ENCODE measurements at regions not wholly inside any gene's neighbourhood (a gene's known extent, or its start where the extent isn't known, plus 50 kb on each side); places are given as distances from the start of the nearest gene placed in this dataset.
A peak's percentile ranks its signal among the peaks of the same experiment; 100 is the strongest.

DNA sequence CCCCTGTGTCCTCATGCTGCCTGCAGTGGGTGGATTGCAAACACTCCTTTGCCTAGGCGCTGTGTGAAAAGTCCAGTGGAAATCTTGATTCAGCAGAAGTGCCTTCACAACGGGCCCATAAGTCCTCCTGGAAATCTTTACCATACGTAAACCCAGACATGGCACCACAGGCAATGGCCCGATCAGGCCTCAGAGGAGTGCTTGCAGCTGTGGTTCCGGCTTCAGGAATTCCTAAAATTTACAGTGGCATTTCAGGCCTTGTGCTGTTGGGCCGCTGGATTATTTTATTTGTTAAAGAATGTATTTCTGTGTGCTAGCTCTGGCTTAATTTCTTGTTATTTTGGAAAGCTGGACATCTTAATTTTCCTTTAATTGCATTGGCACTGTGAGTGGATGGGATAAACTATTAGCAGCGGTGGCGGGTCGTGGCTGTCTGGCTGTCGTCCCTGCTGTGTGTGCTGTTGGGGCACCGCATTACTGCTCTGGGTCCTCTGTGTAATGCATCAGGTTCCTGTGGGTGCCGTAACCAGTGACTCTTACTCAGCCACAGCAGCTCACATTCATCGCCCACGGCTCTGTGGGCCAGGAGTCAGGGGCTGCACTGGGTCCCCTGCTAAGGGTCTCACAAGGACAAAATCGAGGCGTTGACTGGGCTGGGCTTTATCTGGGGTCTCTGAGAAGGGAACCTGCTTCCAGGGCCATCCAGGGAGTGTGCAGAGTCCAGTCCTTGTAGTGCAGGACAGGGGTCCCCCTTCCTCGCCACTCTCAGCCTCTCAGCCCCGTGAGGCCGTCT lies 73.1 kb downstream of the RTP5 start:
- DNase-seq (ENCODE audit: low spot score), result no peak

DNA sequence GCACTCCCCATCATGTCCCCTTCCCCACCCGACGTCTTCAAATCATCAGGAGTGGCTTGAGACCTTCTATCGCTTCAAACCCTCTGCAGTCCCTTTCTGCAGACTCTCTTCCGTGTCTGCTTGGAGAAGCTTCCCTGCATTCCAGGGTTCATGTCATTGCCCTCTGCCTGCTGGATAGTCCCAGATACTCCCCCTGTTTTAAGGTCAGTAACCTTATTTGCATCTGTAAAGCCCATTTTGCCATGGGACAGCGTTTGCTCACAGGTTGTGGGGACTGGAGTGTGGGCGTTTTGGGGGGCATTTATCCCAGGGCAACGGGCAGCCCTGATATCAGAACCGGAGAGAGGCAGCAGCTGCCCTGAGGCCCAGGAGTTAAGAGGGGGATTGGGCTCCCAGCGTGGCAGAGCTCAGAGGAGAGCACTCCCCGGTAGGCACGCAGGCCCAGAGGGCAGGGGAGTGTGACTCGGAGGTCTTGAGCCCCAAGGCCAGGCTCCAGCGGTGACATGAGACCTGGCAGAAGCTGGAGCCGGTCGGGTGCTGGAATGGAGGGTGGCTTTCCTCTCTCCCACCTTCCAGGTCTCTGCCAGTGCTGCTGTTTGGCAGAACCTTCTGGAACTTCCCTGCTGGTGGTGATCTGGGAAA lies 73.8 kb downstream of the RTP5 start:
- DNase-seq (ENCODE audit: low spot score), result no peak

DNA sequence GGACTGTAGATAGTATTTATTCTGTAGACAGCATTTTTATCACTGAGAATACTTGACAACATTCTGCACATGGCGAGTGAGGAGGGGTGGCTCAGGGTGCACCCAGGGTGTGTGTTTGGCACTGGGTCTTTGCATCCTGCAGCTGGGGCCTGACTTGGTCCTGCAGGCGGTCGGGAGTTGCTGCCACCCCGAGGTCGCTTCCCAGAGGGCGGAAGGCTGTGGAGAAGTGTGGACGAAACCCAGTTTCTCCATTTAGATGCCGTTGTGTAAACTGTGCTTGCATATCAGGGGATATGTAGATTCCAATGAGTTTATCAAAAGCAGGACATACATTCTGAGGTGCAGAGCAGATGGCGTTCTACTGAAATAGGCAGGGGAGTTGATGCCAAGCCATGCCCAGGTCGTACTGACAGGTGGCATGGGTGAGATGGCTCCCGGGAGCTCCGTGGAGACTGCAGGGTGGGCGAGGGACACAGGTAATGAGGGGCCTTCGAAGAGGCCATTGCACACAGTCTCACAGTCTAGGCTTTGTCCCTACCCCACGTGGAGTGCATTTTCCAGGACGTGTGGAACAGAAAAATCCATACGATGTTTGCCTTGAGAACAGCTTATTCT lies 74.5 kb downstream of the RTP5 start:
- DNase-seq (ENCODE audit: low spot score), result no peak

DNA sequence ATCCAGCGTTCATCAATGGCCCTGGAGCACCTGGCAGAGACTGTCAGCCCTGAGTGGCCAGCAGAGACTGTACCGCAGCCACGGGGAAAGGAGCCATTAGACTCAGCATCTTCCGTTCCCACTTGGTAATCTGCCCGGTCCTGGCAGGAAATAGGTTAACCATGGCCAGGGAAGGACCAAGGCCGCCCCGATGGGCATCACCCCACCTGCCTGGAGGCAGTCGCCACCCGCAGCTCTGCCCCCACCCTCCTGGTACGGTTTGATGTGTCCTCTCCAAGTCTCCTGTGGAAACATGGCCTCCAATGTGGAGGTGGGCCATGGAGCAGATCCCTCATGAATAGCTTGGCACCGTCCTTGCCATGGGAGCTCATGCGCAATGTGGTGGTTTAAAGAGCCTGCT lies 75.3 kb downstream of the RTP5 start:
- DNase-seq (ENCODE audit: low spot score), result no peak

DNA sequence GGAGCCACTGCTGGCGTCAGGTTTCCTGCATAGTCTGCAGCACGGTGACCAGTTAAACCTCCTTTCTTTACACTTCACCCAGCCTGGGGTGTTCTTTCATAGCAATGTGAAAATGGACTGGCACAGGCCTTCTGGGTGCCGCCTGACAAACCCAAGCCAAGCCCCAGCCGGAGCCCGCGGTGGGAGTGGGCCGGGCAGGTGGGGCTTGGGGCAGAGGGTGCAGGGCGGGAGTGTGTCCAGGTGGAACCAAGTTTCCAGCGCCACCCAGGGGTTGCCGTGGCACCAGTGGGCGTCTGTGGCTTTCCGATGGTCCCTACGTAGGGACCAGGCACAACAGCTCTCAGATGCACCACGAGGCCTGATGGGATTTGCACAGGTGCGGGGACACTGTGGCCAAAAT lies 75.8 kb downstream of the RTP5 start:
- no peak for DNase-seq (ENCODE audit: low spot score)

DNA sequence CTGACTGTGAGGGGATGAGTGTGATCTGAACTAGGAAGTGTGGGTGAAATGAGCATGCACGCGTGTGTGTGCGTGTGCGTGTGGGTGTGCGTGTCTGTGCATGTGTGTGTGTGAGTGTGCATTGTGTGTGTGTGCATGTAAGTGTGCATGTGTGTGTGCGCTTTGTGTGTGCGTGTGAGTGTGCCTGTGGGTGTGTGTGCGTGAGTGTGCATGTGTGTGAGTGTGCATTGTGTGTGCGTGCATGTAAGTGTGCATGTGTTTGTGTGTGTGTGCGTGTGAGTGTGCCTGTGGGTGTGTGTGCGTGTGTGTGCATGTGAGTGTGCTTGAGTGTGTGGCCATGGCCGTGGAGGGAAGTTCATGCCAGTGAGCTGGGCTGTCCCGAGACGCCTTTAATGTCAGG lies 76.3 kb downstream of the RTP5 start:
- DNase-seq (ENCODE audit: low spot score), result no peak

DNA sequence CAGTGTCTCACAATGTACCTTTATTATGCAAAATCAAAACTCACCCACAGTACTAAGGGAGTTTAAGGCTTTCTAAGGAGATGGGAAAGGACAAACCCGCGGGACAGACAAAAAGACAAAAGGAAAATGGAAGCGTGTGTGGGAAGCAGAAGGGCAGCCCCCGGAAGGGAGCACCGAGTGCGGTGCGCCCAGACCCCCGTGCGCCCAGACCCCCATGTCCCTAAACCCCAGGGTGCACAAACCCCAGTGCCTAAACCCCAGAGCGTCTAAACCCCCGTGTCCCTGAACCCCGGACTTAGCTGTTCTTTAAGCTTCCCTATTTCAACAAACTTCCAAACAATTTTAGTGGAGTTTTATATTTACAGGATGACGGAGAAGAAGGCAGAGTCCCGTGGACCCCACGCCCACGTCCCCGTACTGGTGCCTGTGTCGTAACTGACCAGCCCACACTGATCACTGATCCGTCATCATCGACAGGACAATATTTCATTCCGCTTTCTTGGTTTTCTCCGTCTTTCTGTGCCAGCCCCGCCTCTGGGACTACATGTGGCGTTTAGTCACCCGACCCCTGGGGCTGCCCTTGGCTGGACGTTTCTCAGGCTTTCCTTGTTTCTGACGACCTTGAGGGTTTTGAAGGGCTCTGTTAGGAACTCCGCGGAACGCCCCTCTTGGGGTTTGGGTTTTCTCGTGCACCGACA lies 76.9 kb downstream of the RTP5 start:
- no peak for DNase-seq (ENCODE audit: low spot score)

DNA sequence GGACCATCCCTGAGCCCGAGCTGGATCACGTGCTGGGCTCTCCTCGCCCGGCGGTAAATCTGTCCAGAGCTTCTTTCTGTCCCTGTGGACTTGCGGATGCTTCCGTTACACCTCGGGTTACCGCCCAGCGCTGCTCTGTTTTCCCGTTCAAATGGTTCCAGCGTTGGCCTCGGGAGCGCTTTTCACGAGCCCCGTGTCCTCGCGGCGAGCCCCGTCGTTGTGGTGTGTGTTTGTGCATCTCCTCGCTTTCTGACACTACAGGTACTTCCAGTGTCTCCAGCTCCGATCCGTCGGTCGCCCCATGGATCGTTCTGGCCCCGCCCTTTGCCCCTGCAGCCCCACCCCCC lies 77.4 kb downstream of the RTP5 start:
- no peak for DNase-seq (ENCODE audit: low spot score)

DNA sequence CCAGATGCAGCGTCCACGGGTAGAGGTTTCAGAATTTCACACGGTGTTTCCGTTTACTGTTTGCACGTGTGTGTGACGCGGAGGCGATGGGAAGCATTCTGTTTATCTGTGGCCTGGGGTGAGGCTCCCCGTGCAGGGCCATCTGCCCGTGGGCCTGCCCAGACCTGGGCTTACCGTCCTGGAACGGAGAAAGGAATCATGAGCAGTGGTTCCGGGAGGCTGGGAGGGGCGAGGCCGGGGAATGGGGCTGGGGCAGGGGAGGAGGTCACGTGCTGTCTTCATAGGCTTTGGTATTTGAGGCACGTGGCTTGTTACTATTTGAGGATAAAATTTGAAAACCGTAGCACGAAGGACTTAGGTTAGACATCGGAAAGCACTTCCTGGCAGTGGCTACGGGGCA lies 77.9 kb downstream of the RTP5 start:
- no peak for DNase-seq (ENCODE audit: low spot score)

DNA sequence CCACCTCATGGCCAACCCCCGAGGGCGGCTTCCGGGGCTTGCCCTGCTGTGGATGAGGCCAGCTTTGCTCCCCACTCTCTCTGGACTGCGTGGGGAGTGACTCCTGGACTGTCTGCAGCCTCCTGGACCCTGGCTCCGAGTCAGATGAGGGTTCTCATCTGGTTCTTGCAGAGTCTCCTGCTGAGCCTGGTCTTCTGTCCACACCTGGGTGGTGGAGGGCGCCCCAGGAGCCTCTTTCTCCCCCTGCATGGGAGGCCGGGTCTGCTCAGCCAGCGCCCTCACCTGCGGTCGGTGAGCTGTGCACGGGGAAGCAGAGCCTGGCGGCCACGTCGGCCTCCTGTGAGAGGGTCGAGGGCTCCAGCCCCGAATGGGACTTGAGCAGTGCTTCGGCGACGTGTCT lies 78.3 kb downstream of the RTP5 start:
- DNase-seq (ENCODE audit: low spot score), result no peak

DNA sequence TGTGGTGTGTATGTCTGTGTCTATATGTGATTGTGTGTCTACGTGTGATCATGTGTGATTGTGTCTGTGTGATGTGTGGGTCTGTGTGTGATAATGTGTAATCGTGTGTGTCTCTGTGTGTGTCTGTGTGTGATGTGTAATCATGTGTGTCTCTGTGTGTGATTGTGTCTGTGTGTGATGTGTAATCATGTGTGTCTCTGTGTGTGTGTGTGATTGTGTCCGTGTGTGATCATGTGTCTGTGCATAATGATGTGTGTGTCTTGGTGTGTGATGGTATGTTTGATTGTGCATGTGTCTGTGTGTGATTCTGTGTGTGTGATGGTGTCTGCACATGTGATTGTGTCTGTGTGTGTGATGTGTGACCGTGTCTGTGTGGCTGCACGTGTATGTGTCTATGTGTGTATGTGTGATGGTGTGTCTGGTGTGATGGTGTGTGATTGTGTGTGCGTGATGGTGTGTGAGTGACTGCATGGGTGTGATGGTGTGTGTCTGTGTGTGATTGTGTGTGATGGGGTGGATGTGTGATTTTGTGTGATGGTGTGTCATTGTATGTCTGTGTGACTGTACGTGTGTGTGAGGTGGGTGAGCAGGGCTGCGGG lies 78.9 kb downstream of the RTP5 start:
- DNase-seq (ENCODE audit: low spot score), result no peak

DNA sequence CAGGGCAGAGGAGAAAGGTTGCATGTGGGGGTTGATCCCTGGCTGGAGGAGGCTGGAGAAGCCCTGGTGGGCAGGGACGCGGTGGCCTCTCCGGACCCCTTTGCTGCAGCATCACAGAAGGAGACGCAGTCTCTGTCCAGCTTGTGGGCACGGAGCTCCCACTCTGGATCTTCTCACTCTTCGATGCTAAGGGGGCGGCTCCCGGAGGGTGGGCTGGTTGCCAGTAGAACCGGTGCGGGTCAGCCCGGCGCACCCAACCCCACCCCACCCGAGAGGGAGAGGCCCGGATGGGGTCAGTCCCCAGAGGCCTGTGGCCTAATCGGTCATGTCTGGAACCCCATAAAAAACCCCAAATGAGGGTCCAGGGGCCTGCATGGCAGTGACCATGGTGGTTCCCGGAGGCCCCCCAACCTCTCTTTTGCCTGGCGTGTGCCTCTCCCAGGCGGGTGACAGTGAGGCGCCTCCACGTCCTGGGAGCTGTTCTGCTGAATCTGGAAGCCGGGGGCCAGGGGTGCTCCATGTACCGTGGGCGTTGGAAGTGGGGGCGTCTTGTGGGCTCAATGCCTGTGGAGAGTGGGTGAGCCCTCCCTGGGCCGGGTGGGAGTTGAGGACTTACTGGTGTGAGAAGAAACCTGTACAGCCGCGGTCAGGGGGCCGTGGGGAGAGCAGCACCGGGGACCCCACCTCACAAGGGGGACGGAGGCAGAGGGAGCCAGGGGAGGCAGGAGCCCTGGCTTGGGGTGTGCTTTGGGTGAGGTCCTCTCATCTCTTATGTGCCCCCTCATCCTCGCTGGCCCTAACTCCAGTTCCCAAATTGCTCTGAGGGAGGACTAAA lies 79.6 kb downstream of the RTP5 start:
- DNase-seq (ENCODE audit: low spot score), result no peak

DNA sequence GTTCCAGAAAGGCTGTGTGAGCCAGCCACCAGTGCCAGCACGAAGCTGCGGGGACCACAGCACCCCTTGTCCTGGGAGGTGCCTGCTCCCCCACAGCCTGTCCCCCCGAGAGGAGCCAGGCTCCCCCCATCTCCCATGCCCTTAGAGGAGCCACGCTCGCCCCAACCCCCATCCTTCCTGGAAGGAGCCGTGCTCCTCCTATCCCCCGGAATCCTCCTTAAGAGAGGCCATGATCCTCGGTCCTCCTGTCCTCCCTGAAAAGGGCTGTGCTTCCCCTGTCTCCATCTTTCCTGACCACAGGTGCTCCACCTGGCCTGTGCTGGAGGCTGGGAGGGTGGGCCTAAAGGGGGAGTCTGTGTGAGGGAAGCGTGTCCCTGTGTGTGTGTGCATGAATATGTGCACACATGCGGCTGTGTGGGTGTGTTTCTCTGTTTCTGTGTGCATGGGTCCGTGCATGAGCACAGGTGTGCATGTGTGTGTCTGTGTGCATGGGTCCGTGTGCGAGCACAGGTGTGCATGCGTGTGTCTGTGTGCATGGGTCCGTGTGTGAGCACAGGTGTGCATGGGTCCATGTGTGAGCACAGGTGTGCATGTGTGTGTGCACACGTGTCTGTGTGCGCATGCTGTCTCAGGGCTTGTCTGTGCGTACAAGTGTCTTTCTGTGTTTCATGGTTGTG lies 80.3 kb downstream of the RTP5 start:
- DNase-seq (ENCODE audit: low spot score), result no peak

DNA sequence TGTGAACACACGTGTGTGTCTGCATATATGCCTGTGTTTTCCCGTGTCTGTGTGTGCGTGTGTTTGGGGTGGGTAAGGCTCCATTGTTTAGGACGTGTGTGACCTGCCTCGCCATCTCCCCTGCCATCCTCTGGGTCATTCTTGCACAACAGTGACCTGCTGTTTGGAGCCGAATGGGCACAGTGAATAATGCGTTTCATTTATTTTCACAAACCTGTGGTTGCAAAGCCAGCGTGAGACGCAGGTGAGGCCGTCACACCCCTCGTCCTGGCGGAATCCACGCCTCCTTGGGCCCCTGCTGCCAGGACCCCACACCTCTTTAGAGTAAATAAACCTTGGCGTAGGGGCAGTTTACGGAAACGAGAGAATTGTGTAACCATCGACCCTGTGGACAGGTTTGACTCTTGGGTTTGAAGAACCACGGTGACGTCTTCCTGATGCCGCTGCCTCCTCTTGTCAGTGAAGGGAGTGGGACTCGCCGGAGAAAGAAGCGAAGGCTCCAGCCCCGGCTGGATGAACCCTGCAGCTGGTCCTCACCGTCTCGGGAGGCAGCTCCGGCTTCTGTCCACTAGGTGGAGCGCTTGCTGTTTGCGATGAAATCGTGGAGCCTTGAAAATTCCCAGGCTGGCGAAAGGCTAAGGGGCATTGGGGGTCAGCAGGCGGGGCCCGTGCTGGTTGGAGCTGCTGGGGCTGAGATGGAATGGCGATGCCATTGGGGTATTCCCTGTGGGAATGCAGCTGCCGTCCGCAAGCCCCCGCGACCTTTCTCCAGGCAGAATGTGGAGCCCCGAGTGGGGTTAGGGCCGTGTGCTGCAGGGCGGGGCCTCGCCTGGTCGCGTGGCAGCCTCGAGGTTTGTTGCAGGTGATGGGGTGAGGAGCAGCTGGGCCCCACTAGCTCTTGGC lies 81.1 kb downstream of the RTP5 start:
- peak; percentile 72 for DNase-seq (ENCODE audit: low spot score)

DNA sequence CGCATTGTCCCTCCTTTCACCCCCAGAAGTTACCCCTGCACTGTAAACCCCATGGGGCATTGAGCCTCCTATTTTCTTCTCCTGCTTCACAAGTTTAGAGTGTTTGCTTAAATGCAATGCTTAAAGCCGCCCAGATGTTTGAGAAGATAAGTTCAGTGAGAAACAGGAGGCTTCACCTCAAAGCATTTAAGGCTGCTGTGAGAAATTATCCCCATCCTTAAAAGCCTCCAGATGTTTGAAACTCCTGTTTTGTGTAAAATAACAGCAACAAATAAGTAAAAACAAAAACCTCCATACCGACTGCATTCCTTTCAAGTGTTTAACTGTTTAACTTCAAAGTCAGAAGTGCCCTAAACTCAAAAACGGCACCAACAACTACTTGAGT lies 81.8 kb downstream of the RTP5 start:
- DNase-seq (ENCODE audit: low spot score), result no peak

DNA sequence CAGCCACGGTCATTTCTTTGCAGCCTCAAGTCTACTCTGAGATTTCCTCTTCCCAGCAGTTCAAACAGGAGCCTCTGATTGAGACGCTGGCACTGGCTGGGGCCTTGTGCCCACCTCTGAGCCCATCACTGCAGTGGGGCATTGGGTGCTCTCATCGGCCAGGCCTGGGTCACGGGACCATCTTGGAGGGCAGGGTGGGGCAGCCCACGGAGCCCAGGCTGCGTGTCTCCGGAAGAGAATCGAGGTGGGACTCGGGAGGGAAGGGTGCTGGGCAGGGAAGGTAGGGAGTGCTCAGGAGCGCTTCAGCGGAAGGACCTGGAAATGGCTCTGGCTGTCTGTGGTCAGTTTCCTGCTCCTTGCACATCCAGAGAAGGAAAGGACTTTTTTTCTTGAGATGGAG lies 82.4 kb downstream of the RTP5 start:
- no peak for DNase-seq (ENCODE audit: low spot score)

DNA sequence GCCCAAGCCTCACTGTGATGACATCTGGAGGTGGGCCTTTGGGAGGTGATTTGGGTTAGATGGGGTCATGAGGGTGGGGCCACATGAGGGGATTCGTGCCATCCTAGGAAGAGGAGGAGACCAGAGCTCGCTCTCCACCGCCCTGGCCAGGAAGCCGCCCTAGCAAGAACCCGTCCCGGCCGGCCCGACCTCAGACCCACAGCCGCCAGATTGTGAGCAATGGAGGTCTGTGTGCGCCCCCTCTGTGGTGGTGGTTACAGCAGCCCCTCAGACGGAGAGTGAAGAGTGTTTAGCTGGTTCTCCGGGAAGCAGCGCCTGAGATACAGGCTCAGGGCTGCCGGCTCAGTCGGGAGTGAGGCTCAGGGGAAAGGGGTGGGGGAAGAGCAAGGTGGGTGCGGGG lies 83.3 kb downstream of the RTP5 start:
- DNase-seq (ENCODE audit: low spot score), result no peak

DNA sequence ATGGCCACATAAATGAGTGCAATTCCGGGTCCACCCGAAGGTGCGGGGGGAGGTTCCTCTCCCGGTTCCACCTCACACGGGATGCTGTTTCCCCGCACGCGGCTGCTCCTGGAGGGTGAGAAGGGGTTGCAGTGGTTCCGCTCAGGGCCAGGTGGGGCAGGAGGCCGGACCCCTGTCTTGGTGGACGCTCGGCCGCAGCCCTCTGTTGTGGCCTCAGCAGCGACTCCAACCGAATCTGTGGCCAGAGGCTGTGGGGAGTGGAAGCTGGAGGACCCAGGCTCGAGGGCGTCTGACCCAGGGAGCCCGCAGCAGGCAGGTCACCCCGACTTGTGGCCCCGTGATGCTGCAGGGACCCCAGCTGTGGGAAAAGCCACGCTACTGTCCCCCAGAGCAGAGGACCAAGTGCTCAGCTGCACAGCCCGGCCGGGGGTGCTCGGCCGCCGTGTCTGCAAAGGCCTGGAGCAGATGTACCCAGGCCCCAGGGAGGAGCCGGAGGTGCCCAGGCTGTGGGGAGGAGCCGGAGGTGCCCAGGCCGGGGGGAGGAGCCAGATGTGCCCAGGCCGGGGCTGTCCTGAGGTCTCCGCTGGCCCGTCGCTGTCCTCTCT lies 83.9 kb downstream of the RTP5 start:
- DNase-seq (ENCODE audit: low spot score), result no peak

DNA sequence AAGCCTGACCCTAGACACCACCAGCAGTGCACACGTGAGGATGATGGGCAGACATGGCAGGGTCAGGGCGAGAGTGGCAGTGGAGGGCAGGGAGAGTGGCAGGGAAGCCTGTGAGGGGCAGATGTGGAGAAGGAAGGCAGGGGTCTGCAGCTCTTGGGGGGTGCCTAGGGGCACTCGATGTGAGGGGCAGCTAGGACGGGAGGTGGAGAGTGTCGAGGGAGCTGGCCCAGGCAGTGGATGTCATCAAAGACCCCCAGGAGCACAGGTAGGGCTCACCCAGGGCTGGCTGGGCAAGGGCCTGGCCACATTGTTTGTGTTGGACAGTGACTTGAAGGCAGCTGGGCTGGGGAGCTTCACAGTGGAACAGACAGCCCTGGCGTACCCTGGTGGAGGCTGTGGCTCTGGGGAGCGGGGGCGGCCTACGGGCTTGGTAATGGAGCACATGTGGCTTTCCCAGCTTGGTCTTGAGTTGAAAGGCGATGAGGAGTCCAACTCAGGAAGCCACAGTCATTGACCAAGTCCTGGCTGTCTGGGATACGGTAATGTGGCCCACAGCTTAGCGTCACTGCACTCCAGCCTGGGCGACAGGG lies 87.1 kb downstream of the RTP5 start:
- DNase-seq (ENCODE audit: low spot score), result no peak

All from LoVo (cell line).